Liver (tissue), 8 donors: ENCODE measurements at regions not wholly inside any gene's neighbourhood (a gene's known extent, or its start where the extent isn't known, plus 50 kb on each side); places are given as distances from the start of the nearest gene placed in this dataset.

Experiments
- DNase-seq: peaks from one replicate; pipeline ENCODE4 v3.0.0-alpha.2; 2017; ENCODE audit warnings: low spot score
- H3K27ac ChIP-seq, 2 donors: one replicate each; pipeline ENCODE4 v1.7.0; 2013; ENCODE audit warnings: inconsistent platforms in 2 of 2, low read length in 2 of 2, control low read depth in 1 of 2, low read depth in 1 of 2, mild to moderate bottlenecking in 1 of 2
- H3K27me3 ChIP-seq, 4 donors: one replicate each; pipeline versions ENCODE4 v1.6.1 to v1.7.0; 2013; ENCODE audit warnings: low read length in 3 of 4, inconsistent platforms in 1 of 4, mild to moderate bottlenecking in 1 of 4, moderate library complexity in 1 of 4; ENCODE audit not compliant: control insufficient read depth in 4 of 4, insufficient read depth in 4 of 4
- H3K36me3 ChIP-seq, 4 donors: one replicate each; pipeline versions ENCODE4 v1.6.1 to v1.7.0; 2013; ENCODE audit warnings: low read length in 3 of 4, mild to moderate bottlenecking in 3 of 4, low read depth in 1 of 4, moderate library complexity in 1 of 4; ENCODE audit not compliant: control insufficient read depth in 4 of 4, insufficient read depth in 3 of 4
- H3K4me1 ChIP-seq, 4 donors: one replicate each; pipeline versions ENCODE4 v1.6.1 to v1.7.0; 2013; ENCODE audit warnings: low read length in 3 of 4, mild to moderate bottlenecking in 3 of 4, moderate library complexity in 1 of 4; ENCODE audit not compliant: control insufficient read depth in 4 of 4, insufficient read depth in 4 of 4
- H3K4me3 ChIP-seq, 3 donors: one replicate each; pipeline versions ENCODE4 v1.6.1 to v1.7.0; 2013; ENCODE audit warnings: low read length in 3 of 3, control low read depth in 1 of 3, low read depth in 1 of 3, mild to moderate bottlenecking in 1 of 3
- H3K9ac ChIP-seq, 2 donors: one replicate each; pipeline ENCODE4 v1.7.0; 2013; ENCODE audit warnings: low read length in 2 of 2, mild to moderate bottlenecking in 2 of 2, moderate library complexity in 2 of 2, control low read depth in 1 of 2, low read depth in 1 of 2
- H3K9me3 ChIP-seq, 4 donors: one replicate each; pipeline versions ENCODE4 v1.6.1 to v1.7.0; 2013; ENCODE audit warnings: low read length in 3 of 4; ENCODE audit not compliant: control insufficient read depth in 4 of 4
- EGR1 ChIP-seq, 2 donors: IDR thresholded peaks; 2 replicates each; pipeline ENCODE4 v1.6.1; 2016 to 2018; ENCODE audit warnings: antibody characterized with exemption in 2 of 2, low read depth in 2 of 2
- FOXA1 ChIP-seq: IDR thresholded peaks from 2 replicates; pipeline ENCODE4 v1.6.1; 2016; ENCODE audit warnings: antibody characterized with exemption
- FOXA2 ChIP-seq: IDR thresholded peaks from 2 replicates; pipeline ENCODE4 v1.6.1; 2016; ENCODE audit warnings: antibody characterized with exemption
- GABPA ChIP-seq, 2 donors: IDR thresholded peaks in 1 of 2; conservative IDR thresholded peaks in 1 of 2; 2 replicates each; pipeline ENCODE4 v1.6.1; 2016; ENCODE audit warnings: antibody characterized with exemption in 2 of 2, mild to moderate bottlenecking in 1 of 2, moderate library complexity in 1 of 2
- HNF4G ChIP-seq: IDR thresholded peaks from 2 replicates; pipeline ENCODE4 v1.6.1; 2016; ENCODE audit warnings: antibody characterized with exemption
- JUND ChIP-seq, 2 donors: IDR thresholded peaks; 2 replicates each; pipeline ENCODE4 v1.6.1; 2016; ENCODE audit warnings: antibody characterized with exemption in 2 of 2
- NR2F2 ChIP-seq: IDR thresholded peaks from 2 replicates; pipeline ENCODE4 v1.6.1; 2016; ENCODE audit warnings: antibody characterized with exemption
- RAD21 ChIP-seq, 2 donors: IDR thresholded peaks; 2 replicates each; pipeline ENCODE4 v1.6.1; 2016; ENCODE audit warnings: antibody characterized with exemption in 2 of 2, mild to moderate bottlenecking in 2 of 2
- RXRA ChIP-seq, 2 donors: IDR thresholded peaks; 2 replicates each; pipeline ENCODE4 v1.6.1; 2017 to 2018; ENCODE audit warnings: antibody characterized with exemption in 2 of 2, mild to moderate bottlenecking in 1 of 2
- SP1 ChIP-seq: IDR thresholded peaks from 2 replicates; pipeline ENCODE4 v1.6.1; 2018; ENCODE audit warnings: antibody characterized with exemption, mild to moderate bottlenecking
- WGBS: extraction: QIAGEN DNeasy Blood & Tissue Kit; methylation state at CpG from one replicate; pipeline ENCODE4 v1.1.7; 2013; 5-methylcytosine and 5-hydroxymethylcytosine counted together
- TF ChIP-seq, protein P1 (sequence below): IDR thresholded peaks from 2 replicates; pipeline ENCODE4 v1.6.1; 2016; ENCODE audit warnings: antibody characterized with exemption
- TF ChIP-seq, protein P2 (sequence below): fragments of 150-350 bp; IDR thresholded peaks from 2 replicates; pipeline ENCODE4 v1.5.1; 2017; ENCODE audit warnings: improper control_type of control experiment, low read depth, low read length; ENCODE audit not compliant: missing input control
- TF ChIP-seq, protein P3 (sequence below): IDR thresholded peaks from 2 replicates; pipeline ENCODE4 v1.6.1; 2016; ENCODE audit warnings: antibody characterized with exemption, mild to moderate bottlenecking
- TF ChIP-seq, protein P4 (sequence below): IDR thresholded peaks from 2 replicates; pipeline ENCODE4 v1.6.1; 2016; ENCODE audit warnings: antibody characterized with exemption
- TF ChIP-seq, protein P5 (sequence below): IDR thresholded peaks from 2 replicates; pipeline ENCODE4 v1.6.1; 2016; ENCODE audit warnings: antibody characterized with exemption
- donor health status: healthy.
- donor health status: healthy.
- donor health status: healthy.
- donor health status: healthy.
- donor health status: healthy.

DNA sequence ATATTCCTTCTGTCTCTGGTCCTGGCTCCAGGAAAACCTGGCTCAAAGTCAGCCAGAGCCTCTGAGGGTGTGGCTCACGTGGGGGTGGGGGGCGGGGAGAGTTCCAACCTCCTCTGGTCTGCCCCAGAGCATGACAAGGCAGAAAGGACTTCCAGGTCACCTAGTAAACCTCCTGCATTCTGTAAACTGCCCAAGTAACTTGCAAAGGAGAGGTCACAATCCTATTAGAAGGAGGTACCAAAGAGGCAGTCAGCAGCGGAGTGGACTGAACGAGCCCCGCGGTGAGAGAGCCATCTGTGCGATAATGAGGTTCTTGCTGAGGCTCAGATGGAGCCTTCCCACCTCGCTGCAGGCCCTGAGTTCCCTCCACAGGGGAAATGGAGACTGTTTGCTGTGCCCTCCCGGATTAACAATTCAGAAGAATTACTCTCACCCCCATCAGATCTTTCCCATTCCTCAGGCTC is 58.9 kb upstream of the GATA6 start:
- 69% methylated on average over 9 of the region's 9 CpGs for WGBS

DNA sequence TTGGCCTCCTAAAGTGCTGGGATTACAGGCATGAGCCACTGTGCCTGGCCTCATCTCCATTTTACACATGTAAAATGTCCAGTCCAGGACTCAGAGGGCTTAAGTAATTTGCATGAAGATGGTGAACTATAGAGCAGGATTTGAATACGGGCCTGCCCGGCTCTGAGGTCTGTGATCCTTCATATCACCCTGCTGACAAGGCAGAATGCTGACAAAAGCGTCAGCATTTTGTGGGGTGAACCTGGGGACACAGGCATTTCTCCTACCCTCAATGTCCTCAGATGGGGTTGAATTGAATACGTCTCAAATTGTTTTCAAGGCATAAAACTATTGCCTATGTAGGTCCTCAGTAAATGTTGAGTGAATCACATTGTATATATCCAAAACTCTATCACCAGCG is 57.2 kb upstream of the GATA6 start:
- H3K4me3 ChIP-seq: no peak overlapping the region
- TF ChIP-seq JUND (IDR thresholded peaks at IDR 0.05): no peak
- no peak for TF ChIP-seq RXRA (IDR thresholded peaks at IDR 0.05)
- TF ChIP-seq GABPA (IDR thresholded peaks at IDR 0.05 in 1 of 2, conservative IDR thresholded peaks at IDR 0.05 in 1 of 2): no peak
- TF ChIP-seq SP1: no peak
- no peak overlapping the region for H3K27ac ChIP-seq
- H3K36me3 ChIP-seq: no peaks in the 10 kb centered on the region
- H3K9ac ChIP-seq: no peak overlapping the region
- peaks cover 0 to 20% (median 20%) of the 10 kb centered on the region in 4 donors for H3K4me1 ChIP-seq
- H3K9me3 ChIP-seq: no peaks in the 10 kb centered on the region
- H3K27me3 ChIP-seq: no peaks in the 10 kb centered on the region
- WGBS: 85% methylated on average over 5 of the region's 5 CpGs
- DNase-seq: no peak

More for the DNA sequence above, 58.9 kb upstream of the GATA6 start:
- Histone ChIP-seq H3K9ac (no peak overlapping the region), H3K27ac (no peak overlapping the region), H3K9me3 (no peaks in the 10 kb centered on the region), H3K36me3 (no peaks in the 10 kb centered on the region), H3K27me3 (no peaks in the 10 kb centered on the region), H3K4me1 (peaks cover 2 to 29% (median 17%) of the 10 kb centered on the region in 4 donors), H3K4me3 (no peak overlapping the region)
- TF ChIP-seq, protein P1, sequence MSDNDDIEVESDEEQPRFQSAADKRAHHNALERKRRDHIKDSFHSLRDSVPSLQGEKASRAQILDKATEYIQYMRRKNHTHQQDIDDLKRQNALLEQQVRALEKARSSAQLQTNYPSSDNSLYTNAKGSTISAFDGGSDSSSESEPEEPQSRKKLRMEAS: no peak
- TF ChIP-seq, protein P2, sequence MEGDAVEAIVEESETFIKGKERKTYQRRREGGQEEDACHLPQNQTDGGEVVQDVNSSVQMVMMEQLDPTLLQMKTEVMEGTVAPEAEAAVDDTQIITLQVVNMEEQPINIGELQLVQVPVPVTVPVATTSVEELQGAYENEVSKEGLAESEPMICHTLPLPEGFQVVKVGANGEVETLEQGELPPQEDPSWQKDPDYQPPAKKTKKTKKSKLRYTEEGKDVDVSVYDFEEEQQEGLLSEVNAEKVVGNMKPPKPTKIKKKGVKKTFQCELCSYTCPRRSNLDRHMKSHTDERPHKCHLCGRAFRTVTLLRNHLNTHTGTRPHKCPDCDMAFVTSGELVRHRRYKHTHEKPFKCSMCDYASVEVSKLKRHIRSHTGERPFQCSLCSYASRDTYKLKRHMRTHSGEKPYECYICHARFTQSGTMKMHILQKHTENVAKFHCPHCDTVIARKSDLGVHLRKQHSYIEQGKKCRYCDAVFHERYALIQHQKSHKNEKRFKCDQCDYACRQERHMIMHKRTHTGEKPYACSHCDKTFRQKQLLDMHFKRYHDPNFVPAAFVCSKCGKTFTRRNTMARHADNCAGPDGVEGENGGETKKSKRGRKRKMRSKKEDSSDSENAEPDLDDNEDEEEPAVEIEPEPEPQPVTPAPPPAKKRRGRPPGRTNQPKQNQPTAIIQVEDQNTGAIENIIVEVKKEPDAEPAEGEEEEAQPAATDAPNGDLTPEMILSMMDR: no peak
- TF ChIP-seq, protein P3, sequence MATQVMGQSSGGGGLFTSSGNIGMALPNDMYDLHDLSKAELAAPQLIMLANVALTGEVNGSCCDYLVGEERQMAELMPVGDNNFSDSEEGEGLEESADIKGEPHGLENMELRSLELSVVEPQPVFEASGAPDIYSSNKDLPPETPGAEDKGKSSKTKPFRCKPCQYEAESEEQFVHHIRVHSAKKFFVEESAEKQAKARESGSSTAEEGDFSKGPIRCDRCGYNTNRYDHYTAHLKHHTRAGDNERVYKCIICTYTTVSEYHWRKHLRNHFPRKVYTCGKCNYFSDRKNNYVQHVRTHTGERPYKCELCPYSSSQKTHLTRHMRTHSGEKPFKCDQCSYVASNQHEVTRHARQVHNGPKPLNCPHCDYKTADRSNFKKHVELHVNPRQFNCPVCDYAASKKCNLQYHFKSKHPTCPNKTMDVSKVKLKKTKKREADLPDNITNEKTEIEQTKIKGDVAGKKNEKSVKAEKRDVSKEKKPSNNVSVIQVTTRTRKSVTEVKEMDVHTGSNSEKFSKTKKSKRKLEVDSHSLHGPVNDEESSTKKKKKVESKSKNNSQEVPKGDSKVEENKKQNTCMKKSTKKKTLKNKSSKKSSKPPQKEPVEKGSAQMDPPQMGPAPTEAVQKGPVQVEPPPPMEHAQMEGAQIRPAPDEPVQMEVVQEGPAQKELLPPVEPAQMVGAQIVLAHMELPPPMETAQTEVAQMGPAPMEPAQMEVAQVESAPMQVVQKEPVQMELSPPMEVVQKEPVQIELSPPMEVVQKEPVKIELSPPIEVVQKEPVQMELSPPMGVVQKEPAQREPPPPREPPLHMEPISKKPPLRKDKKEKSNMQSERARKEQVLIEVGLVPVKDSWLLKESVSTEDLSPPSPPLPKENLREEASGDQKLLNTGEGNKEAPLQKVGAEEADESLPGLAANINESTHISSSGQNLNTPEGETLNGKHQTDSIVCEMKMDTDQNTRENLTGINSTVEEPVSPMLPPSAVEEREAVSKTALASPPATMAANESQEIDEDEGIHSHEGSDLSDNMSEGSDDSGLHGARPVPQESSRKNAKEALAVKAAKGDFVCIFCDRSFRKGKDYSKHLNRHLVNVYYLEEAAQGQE: no peak
- TF ChIP-seq GABPA (IDR thresholded peaks at IDR 0.05 in 1 of 2, conservative IDR thresholded peaks at IDR 0.05 in 1 of 2) (no peak), RAD21 (IDR thresholded peaks at IDR 0.05) (no peak)
- DNase-seq: no peak

DNA sequence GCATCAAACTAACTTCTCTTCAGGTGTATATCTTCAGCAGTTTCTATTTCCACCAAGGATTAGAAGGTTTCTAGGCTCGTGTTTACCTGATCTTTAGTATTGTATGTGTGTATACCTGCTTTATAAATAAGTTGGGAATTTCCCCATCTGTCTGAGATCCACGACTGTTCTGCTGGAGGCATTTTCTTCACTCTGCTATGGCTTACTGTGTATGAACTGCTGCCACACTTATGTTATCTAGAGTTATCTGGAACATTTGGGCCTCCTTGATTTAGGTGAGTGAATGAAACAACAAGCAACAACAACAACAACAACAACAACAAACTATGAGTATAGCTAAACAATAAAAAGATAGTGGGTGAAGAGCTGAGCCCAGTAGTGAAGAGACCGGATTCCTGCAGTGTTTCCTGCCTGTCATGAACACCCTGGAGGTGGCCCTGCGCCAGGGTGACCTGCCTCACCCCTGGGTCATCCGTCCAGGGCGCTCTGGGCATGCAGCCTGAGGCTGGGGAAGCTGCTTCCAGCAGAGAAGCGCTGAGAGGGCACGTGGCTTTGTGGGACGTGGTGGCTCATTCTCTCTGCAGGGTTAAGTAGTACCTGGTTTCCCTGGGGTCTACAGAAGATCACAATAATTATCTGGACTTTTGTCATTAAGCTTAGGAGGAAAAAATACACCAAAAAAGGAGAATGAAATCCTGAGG is 56.1 kb upstream of the GATA6 start:
- peak; percentile 76 for DNase-seq
- H3K9ac ChIP-seq: no peak overlapping the region
- TF ChIP-seq EGR1 (IDR thresholded peaks at IDR 0.05; ENCODE audit: low read depth in 2 of 2) (peak in 1 of 2 donors; percentile 34), RXRA (IDR thresholded peaks at IDR 0.05) (peak; percentile 95 to 97), FOXA2 (no peak), RAD21 (IDR thresholded peaks at IDR 0.05) (peak; percentile 61 to 73), FOXA1 (peak; percentile 36), GABPA (IDR thresholded peaks at IDR 0.05 in 1 of 2, conservative IDR thresholded peaks at IDR 0.05 in 1 of 2) (no peak), NR2F2 (peak; percentile 97), HNF4G (peak; percentile 66), SP1 (peak; percentile 85)
- TF ChIP-seq, protein P3: peak; percentile 27
- TF ChIP-seq, protein P4, sequence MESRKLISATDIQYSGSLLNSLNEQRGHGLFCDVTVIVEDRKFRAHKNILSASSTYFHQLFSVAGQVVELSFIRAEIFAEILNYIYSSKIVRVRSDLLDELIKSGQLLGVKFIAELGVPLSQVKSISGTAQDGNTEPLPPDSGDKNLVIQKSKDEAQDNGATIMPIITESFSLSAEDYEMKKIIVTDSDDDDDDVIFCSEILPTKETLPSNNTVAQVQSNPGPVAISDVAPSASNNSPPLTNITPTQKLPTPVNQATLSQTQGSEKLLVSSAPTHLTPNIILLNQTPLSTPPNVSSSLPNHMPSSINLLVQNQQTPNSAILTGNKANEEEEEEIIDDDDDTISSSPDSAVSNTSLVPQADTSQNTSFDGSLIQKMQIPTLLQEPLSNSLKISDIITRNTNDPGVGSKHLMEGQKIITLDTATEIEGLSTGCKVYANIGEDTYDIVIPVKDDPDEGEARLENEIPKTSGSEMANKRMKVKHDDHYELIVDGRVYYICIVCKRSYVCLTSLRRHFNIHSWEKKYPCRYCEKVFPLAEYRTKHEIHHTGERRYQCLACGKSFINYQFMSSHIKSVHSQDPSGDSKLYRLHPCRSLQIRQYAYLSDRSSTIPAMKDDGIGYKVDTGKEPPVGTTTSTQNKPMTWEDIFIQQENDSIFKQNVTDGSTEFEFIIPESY: no peak
- TF ChIP-seq, protein P5, sequence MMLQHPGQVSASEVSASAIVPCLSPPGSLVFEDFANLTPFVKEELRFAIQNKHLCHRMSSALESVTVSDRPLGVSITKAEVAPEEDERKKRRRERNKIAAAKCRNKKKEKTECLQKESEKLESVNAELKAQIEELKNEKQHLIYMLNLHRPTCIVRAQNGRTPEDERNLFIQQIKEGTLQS: no peak

More for the DNA sequence above, 56.1 kb upstream of the GATA6 start:
- Histone ChIP-seq H3K4me1 (peaks cover 0 to 20% (median 20%) of the 10 kb centered on the region in 4 donors), H3K9me3 (no peaks in the 10 kb centered on the region), H3K36me3 (no peaks in the 10 kb centered on the region), H3K4me3 (no peak overlapping the region), H3K27ac (peak overlapping the region; percentile 64 to 69), H3K27me3 (no peaks in the 10 kb centered on the region)
- WGBS: 16% methylated on average over 9 of the region's 9 CpGs
